ENCODE measurements at regions not wholly inside any gene's neighbourhood (a gene's known extent, or its start where the extent isn't known, plus 50 kb on each side); places are given as distances from the start of the nearest gene placed in this dataset.

GRCh38 chr10:84632866-84633265 lies 304.5 kb downstream of the CCSER2 start:
- TF ChIP-seq, protein P1, sequence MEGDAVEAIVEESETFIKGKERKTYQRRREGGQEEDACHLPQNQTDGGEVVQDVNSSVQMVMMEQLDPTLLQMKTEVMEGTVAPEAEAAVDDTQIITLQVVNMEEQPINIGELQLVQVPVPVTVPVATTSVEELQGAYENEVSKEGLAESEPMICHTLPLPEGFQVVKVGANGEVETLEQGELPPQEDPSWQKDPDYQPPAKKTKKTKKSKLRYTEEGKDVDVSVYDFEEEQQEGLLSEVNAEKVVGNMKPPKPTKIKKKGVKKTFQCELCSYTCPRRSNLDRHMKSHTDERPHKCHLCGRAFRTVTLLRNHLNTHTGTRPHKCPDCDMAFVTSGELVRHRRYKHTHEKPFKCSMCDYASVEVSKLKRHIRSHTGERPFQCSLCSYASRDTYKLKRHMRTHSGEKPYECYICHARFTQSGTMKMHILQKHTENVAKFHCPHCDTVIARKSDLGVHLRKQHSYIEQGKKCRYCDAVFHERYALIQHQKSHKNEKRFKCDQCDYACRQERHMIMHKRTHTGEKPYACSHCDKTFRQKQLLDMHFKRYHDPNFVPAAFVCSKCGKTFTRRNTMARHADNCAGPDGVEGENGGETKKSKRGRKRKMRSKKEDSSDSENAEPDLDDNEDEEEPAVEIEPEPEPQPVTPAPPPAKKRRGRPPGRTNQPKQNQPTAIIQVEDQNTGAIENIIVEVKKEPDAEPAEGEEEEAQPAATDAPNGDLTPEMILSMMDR (conservative IDR thresholded peaks at IDR 0.05; ENCODE audit: low read depth, low read length) = no peak
- TF ChIP-seq EZH2 (IDR thresholded peaks at IDR 0.05; ENCODE audit: borderline replicate concordance, low read depth, low read length, poor library complexity, severe bottlenecking) = no peak
